HCT116 (cell line): ENCODE measurements at regions not wholly inside any gene's neighbourhood (a gene's known extent, or its start where the extent isn't known, plus 50 kb on each side); places are given as distances from the start of the nearest gene placed in this dataset.

Source experiments
- ATAC-seq: fragments of 200-7000 bp; cut with Tn5 transposase; 2 replicates; pipeline ENCODE4 v1.9.1; 2020; ENCODE audit warnings: mild to moderate bottlenecking, moderate library complexity
- BruUV-seq: library from RNA; stranded (reverse); fragments of 400-500 nt; replicated peaks from 2 replicates; lab custom pipeline; 2021; lab: Mats Ljungman, UMichigan
- CTCF ChIA-PET: fragments of 300-600 bp; sonication (Branson Sonifier 250); formaldehyde crosslinking; loops from one replicate; lab custom pipeline; 2021; ENCODE audit warnings: antibody characterized with exemption; lab: Charles Lee
- POLR2A ChIA-PET: fragments of 300-600, 350-600 bp; sonication (Branson Sonifier 250); formaldehyde crosslinking; loops from one replicate; lab custom pipeline; 2021; ENCODE audit warnings: antibody characterized with exemption; lab: Charles Lee
- RAD21 ChIA-PET, 2 experiments: fragments of 300-600 bp; sonication (Branson Sonifier 250); formaldehyde crosslinking; loops; one replicate each; lab custom pipeline; 2023; ENCODE audit warnings: low total read pairs in 2 of 2; ENCODE audit not compliant: uncharacterized antibody in 2 of 2, unreplicated experiment in 2 of 2, low non-redundant PET in 1 of 2; lab: Charles Lee
- DNase-seq: peaks from one replicate; pipeline ENCODE4 v3.0.0-alpha.2; 2010; ENCODE audit warnings: low read depth, low spot score
- H2AFZ ChIP-seq: fragments of 200-600 bp; shearing (Covaris generic), sonication (generic); 2 replicates; pipeline ENCODE4 v1.6.1; 2017; ENCODE audit warnings: low read depth, mixed run types, mixed read lengths, antibody characterized with exemption, low read length; ENCODE audit not compliant: poor library complexity, severe bottlenecking
- H3K27ac ChIP-seq: 2 replicates; pipeline ENCODE4 v1.5.1; 2012; ENCODE audit warnings: low read depth, low read length
- H3K27me3 ChIP-seq: fragments of 200-600 bp; sonication (generic); 2 replicates; pipeline ENCODE4 v1.6.1; 2016; ENCODE audit warnings: mixed run types, low read length, mixed read lengths; ENCODE audit not compliant: insufficient read depth
- H3K36me3 ChIP-seq, 2 experiments: fragments of 200-500 bp in 1 of 2; fragments of 200-600 bp in 1 of 2; sonication (Bioruptor generic) in 1 of 2; sonication (generic) in 1 of 2; 2 replicates each; pipeline versions ENCODE4 v1.5.1 to v1.6.1; 2014 to 2016; ENCODE audit warnings: low read length in 2 of 2, inconsistent platforms in 1 of 2, mixed read lengths in 1 of 2, mixed run types in 1 of 2; ENCODE audit not compliant: insufficient read depth in 2 of 2, control insufficient read depth in 1 of 2
- H3K4me1 ChIP-seq, 2 experiments: fragments of 200-600 bp in 1 of 2; sonication (generic) in 1 of 2; 2 replicates each; pipeline versions ENCODE4 v1.5.1 to v1.6.1; 2012 to 2017; ENCODE audit warnings: low read length in 2 of 2, inconsistent platforms in 1 of 2, mild to moderate bottlenecking in 1 of 2, mixed read lengths in 1 of 2, mixed run types in 1 of 2, moderate library complexity in 1 of 2; ENCODE audit not compliant: insufficient read depth in 2 of 2, control insufficient read depth in 1 of 2
- H3K4me2 ChIP-seq: fragments of 200-600 bp; sonication (generic); 2 replicates; pipeline ENCODE4 v1.6.1; 2017; ENCODE audit warnings: mixed run types, low read length, mixed read lengths
- H3K4me3 ChIP-seq, 2 experiments: fragments of 200-600 bp in 1 of 2; sonication (generic) in 1 of 2; replicated peaks in 1 of 2; 2 replicates each; pipeline ENCODE4 v1.5.1; 2011 to 2016; ENCODE audit warnings: low read length in 2 of 2, control low read depth in 1 of 2, low read depth in 1 of 2, mild to moderate bottlenecking in 1 of 2, mixed read lengths in 1 of 2, mixed run types in 1 of 2
- H3K79me2 ChIP-seq: fragments of 200-600 bp; sonication (generic); 2 replicates; pipeline ENCODE4 v1.6.1; 2017; ENCODE audit warnings: mild to moderate bottlenecking, mixed run types, low read length, moderate library complexity, mixed read lengths; ENCODE audit not compliant: insufficient read depth
- H3K9ac ChIP-seq: fragments of 200-600 bp; sonication (generic); 2 replicates; pipeline ENCODE4 v1.6.1; 2016; ENCODE audit warnings: low read length, mixed read lengths
- H3K9me2 ChIP-seq: fragments of 200-600 bp; sonication (generic), shearing (Covaris generic); 2 replicates; pipeline ENCODE4 v1.6.1; 2017; ENCODE audit warnings: mixed run types, mild to moderate bottlenecking, moderate library complexity; ENCODE audit not compliant: insufficient read depth
- H3K9me3 ChIP-seq, 2 experiments: fragments of 200-500 bp in 1 of 2; fragments of 200-600 bp in 1 of 2; sonication (Bioruptor generic) in 1 of 2; sonication (generic) in 1 of 2; 2 replicates each; pipeline ENCODE4 v1.6.1; 2014 to 2017; ENCODE audit warnings: low read length in 2 of 2, mixed read lengths in 2 of 2, inconsistent platforms in 1 of 2, low read depth in 1 of 2, mild to moderate bottlenecking in 1 of 2, mixed run types in 1 of 2, moderate library complexity in 1 of 2; ENCODE audit not compliant: control insufficient read depth in 1 of 2, insufficient read depth in 1 of 2
- H4K20me1 ChIP-seq: fragments of 200-600 bp; sonication (generic), shearing (Covaris generic); 2 replicates; pipeline ENCODE4 v1.6.1; 2017; ENCODE audit warnings: mixed run types, mild to moderate bottlenecking, moderate library complexity; ENCODE audit not compliant: insufficient read depth
- EZH2 ChIP-seq: fragments of 200-600 bp; sonication (generic); IDR thresholded peaks from 2 replicates; pipeline ENCODE4 v1.6.1; 2017; ENCODE audit warnings: antibody characterized with exemption, mixed run types
- POLR2A ChIP-seq: IDR thresholded peaks from 2 replicates; pipeline ENCODE4 v1.7.0; 2011; ENCODE audit warnings: borderline replicate concordance; ENCODE audit not compliant: insufficient read depth, insufficient read length; ENCODE audit errors: extremely low read depth
- SP1 ChIP-seq: IDR thresholded peaks from 2 replicates; pipeline ENCODE4 v1.6.1; 2012; ENCODE audit warnings: low read depth
- SRF ChIP-seq: IDR thresholded peaks from 2 replicates; pipeline ENCODE4 v1.6.1; 2012; ENCODE audit warnings: low read depth
- TCF7L2 ChIP-seq: IDR thresholded peaks from 2 replicates; pipeline ENCODE4 v1.7.0; 2011; ENCODE audit warnings: borderline replicate concordance, inconsistent platforms; ENCODE audit not compliant: insufficient read depth, insufficient read length; ENCODE audit errors: extremely low read depth
- ZFX ChIP-seq: fragments of 450-650 bp; IDR thresholded peaks from 2 replicates; pipeline ENCODE4 v1.6.1; 2017
- ZNF274 ChIP-seq: fragments of 200-500 bp; sonication (Bioruptor generic); IDR thresholded peaks from 2 replicates; pipeline ENCODE4 v1.6.1; 2014; ENCODE audit warnings: mild to moderate bottlenecking, low read depth, low read length, inconsistent platforms
- intact Hi-C: fragments of 100-400 bp; cut with micrococcal nuclease; formaldehyde crosslinking; loops from 2 replicates; pipeline ENCODE4 v1.10.0; 2022
- TF ChIP-seq, protein P1 (sequence below): IDR thresholded peaks from 2 replicates; pipeline ENCODE4 v1.6.1; 2011; ENCODE audit warnings: mild to moderate bottlenecking, low read length, moderate library complexity; ENCODE audit not compliant: insufficient replicate concordance; ENCODE audit errors: extremely low read depth
- TF ChIP-seq, protein P2 (sequence below): IDR thresholded peaks from 2 replicates; pipeline ENCODE4 v1.6.1; 2012
- TF ChIP-seq, protein P3 (sequence below): IDR thresholded peaks from 2 replicates; pipeline ENCODE4 v1.6.1; 2012

DNA sequence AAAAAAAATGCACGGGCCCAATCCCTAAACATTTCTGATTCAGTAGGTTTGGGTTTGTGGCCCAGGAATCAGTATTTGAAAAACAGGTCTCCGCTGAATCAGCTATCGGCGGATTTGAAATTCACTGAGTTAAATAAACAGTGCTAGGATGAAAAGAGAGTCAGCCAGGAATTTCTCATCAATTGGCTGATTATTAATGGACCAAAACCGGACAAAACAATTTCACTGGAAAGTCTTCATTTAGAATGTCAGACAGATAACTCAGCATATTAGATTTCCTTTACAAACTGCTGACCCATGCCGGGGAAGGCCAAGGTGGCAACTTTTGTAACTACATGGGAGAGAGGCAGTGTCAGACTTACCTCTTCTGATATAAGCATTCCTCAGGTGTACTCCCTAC, 99.4 kb upstream of the LSM6 start:
- TF ChIP-seq SP1 (no peak), SRF (no peak), EZH2 (no peak), ZNF274 (no peak), ZFX (no peak), POLR2A (no peak)
- TF ChIP-seq, protein P1, sequence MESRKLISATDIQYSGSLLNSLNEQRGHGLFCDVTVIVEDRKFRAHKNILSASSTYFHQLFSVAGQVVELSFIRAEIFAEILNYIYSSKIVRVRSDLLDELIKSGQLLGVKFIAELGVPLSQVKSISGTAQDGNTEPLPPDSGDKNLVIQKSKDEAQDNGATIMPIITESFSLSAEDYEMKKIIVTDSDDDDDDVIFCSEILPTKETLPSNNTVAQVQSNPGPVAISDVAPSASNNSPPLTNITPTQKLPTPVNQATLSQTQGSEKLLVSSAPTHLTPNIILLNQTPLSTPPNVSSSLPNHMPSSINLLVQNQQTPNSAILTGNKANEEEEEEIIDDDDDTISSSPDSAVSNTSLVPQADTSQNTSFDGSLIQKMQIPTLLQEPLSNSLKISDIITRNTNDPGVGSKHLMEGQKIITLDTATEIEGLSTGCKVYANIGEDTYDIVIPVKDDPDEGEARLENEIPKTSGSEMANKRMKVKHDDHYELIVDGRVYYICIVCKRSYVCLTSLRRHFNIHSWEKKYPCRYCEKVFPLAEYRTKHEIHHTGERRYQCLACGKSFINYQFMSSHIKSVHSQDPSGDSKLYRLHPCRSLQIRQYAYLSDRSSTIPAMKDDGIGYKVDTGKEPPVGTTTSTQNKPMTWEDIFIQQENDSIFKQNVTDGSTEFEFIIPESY = no peak
- TF ChIP-seq, protein P2, sequence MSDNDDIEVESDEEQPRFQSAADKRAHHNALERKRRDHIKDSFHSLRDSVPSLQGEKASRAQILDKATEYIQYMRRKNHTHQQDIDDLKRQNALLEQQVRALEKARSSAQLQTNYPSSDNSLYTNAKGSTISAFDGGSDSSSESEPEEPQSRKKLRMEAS = no peak
- TF ChIP-seq, protein P3, sequence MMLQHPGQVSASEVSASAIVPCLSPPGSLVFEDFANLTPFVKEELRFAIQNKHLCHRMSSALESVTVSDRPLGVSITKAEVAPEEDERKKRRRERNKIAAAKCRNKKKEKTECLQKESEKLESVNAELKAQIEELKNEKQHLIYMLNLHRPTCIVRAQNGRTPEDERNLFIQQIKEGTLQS = no peak
- Histone ChIP-seq H3K9me2 (no peaks in the 10 kb centered on the region), H4K20me1 (no peaks in the 10 kb centered on the region), H3K9me3 (no peaks in the 10 kb centered on the region), H3K4me3 (no peak overlapping the region), H3K79me2 (no peaks in the 10 kb centered on the region), H2AFZ (no peak overlapping the region), H3K9ac (no peak overlapping the region), H3K36me3 (no peaks in the 10 kb centered on the region), H3K27me3 (no peaks in the 10 kb centered on the region), H3K4me1 (no peaks in the 10 kb centered on the region), H3K27ac (no peak overlapping the region), H3K4me2 (no peak overlapping the region)
- DNase-seq (no peak), ATAC-seq (no peak)
- intact Hi-C loops = no loop called here
- POLR2A ChIA-PET = no interaction called here
- RAD21 ChIA-PET = no interaction called here
- CTCF ChIA-PET = interaction anchor here (2.8 kb wide), 1 partner anchor 19 kb away, joined by 12 read pairs; no protein-coding TSS in a partner anchor
- no TSS peak for BruUV-seq

DNA sequence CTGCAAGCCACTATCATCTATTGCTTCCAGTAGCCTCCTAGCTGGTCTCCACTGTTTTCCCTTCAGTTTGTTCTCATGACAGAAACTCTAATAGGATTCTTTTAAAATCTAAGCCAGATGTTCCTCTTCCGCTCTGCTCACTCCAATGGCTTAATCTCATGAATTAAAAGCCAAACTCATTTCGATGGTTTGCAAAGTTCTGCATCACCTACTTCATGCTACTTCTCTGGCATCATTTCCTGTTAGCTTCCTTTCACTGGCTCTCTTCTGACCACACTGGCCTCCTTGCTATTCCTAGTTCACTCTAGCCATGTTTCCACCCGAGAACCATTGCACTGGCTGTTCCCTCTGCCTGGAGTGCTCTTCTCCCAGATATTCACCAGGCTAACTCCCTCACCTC, 102.0 kb upstream of the LSM6 start:
- H2AFZ ChIP-seq = no peak overlapping the region
- POLR2A ChIA-PET = no interaction called here
- H3K9me3 ChIP-seq = no peaks in the 10 kb centered on the region
- CTCF ChIA-PET = no interaction called here
- no peaks in the 10 kb centered on the region for H3K79me2 ChIP-seq
- BruUV-seq = no TSS peak
- H3K4me2 ChIP-seq = no peak overlapping the region
- H3K36me3 ChIP-seq = no peaks in the 10 kb centered on the region
- H3K9ac ChIP-seq = no peak overlapping the region
- no peaks in the 10 kb centered on the region for H3K9me2 ChIP-seq
- DNase-seq = no peak
- H3K27me3 ChIP-seq = no peaks in the 10 kb centered on the region
- no peak for ATAC-seq
- no peak overlapping the region for H3K27ac ChIP-seq
- no peaks in the 10 kb centered on the region for H3K4me1 ChIP-seq
- intact Hi-C loops = no loop called here
- RAD21 ChIA-PET = no interaction called here
- no peak for TF ChIP-seq TCF7L2
- TF ChIP-seq, protein P1 = no peak
- TF ChIP-seq, all 23 proteins: peak for 0
- H4K20me1 ChIP-seq = no peaks in the 10 kb centered on the region
- no peak overlapping the region for H3K4me3 ChIP-seq
